ENCODE measurements at regions not wholly inside any gene's neighbourhood (a gene's known extent, or its start where the extent isn't known, plus 50 kb on each side); places are given as distances from the start of the nearest gene placed in this dataset.
A peak's percentile ranks its signal among the peaks of the same experiment; 100 is the strongest.

- Mint-ChIP-seq H3K27me3 (ENCODE audit: insufficient read depth) (peaks cover 7% of the 10 kb centered on the region), H3K27ac (no peak overlapping the region), H3K4me3 (no peak overlapping the region), H3K4me1 (ENCODE audit: low read depth) (peaks cover 9% of the 10 kb centered on the region), H3K9me3 (no peaks in the 10 kb centered on the region), H3K36me3 (ENCODE audit: low read depth) (no peaks in the 10 kb centered on the region)
- intact Hi-C loops (cut with micrococcal nuclease), result no loop called here
- DNase-seq (ENCODE audit: low spot score), result no peak
Observed at GRCh38 chr10:61313460-61313859, 139.7 kb downstream of the TMEM26 start.

- no peaks in the 10 kb centered on the region for H3K4me1 Mint-ChIP-seq (ENCODE audit: low read depth)
- intact Hi-C loops (cut with micrococcal nuclease), result no loop called here
- H3K27me3 Mint-ChIP-seq (ENCODE audit: insufficient read depth), result peaks cover 15% of the 10 kb centered on the region
- H3K36me3 Mint-ChIP-seq (ENCODE audit: low read depth), result no peaks in the 10 kb centered on the region
- no peak overlapping the region for H3K27ac Mint-ChIP-seq
- no peak overlapping the region for H3K4me3 Mint-ChIP-seq
- DNase-seq (ENCODE audit: low spot score), result no peak
- H3K9me3 Mint-ChIP-seq, result no peaks in the 10 kb centered on the region
Observed at GRCh38 chr10:61304746-61305145, 148.4 kb downstream of the TMEM26 start.

- intact Hi-C loops (cut with micrococcal nuclease), result no loop called here
- no peak for DNase-seq (ENCODE audit: low spot score)
- H3K9me3 Mint-ChIP-seq, result no peaks in the 10 kb centered on the region
- no peak overlapping the region for H3K27ac Mint-ChIP-seq
- H3K36me3 Mint-ChIP-seq (ENCODE audit: low read depth), result no peaks in the 10 kb centered on the region
- no peaks in the 10 kb centered on the region for H3K4me1 Mint-ChIP-seq (ENCODE audit: low read depth)
- peaks cover 9% of the 10 kb centered on the region for H3K27me3 Mint-ChIP-seq (ENCODE audit: insufficient read depth)
- no peak overlapping the region for H3K4me3 Mint-ChIP-seq
Observed at GRCh38 chr10:61302124-61302523, 151.1 kb downstream of the TMEM26 start.

GRCh38 chr10:61301575-61301974, 151.6 kb downstream of the TMEM26 start:
- Mint-ChIP-seq H3K36me3 (ENCODE audit: low read depth) (no peaks in the 10 kb centered on the region), H3K9me3 (no peaks in the 10 kb centered on the region), H3K27ac (no peak overlapping the region), H3K4me1 (ENCODE audit: low read depth) (no peaks in the 10 kb centered on the region), H3K4me3 (no peak overlapping the region), H3K27me3 (ENCODE audit: insufficient read depth) (peaks cover 9% of the 10 kb centered on the region)
- no peak for DNase-seq (ENCODE audit: low spot score)
- intact Hi-C loops (cut with micrococcal nuclease), result no loop called here

GRCh38 chr10:61299841-61300240, 153.3 kb downstream of the TMEM26 start:
- peaks cover 9% of the 10 kb centered on the region for H3K27me3 Mint-ChIP-seq (ENCODE audit: insufficient read depth)
- no peak for DNase-seq (ENCODE audit: low spot score)
- H3K27ac Mint-ChIP-seq, result no peak overlapping the region
- H3K4me3 Mint-ChIP-seq, result no peak overlapping the region
- intact Hi-C loops (cut with micrococcal nuclease), result no loop called here
- H3K4me1 Mint-ChIP-seq (ENCODE audit: low read depth), result no peaks in the 10 kb centered on the region
- H3K9me3 Mint-ChIP-seq, result no peaks in the 10 kb centered on the region
- no peaks in the 10 kb centered on the region for H3K36me3 Mint-ChIP-seq (ENCODE audit: low read depth)

- H3K27me3 Mint-ChIP-seq (ENCODE audit: insufficient read depth), result peaks cover 9% of the 10 kb centered on the region
- no peak overlapping the region for H3K27ac Mint-ChIP-seq
- H3K4me3 Mint-ChIP-seq, result no peak overlapping the region
- no peaks in the 10 kb centered on the region for H3K36me3 Mint-ChIP-seq (ENCODE audit: low read depth)
- DNase-seq (ENCODE audit: low spot score), result no peak
- H3K4me1 Mint-ChIP-seq (ENCODE audit: low read depth), result no peaks in the 10 kb centered on the region
- intact Hi-C loops (cut with micrococcal nuclease), result no loop called here
- H3K9me3 Mint-ChIP-seq, result no peaks in the 10 kb centered on the region
Observed at GRCh38 chr10:61299156-61299555, 154.0 kb downstream of the TMEM26 start.

- intact Hi-C loops (cut with micrococcal nuclease), result no loop called here
- Mint-ChIP-seq H3K4me3 (no peak overlapping the region), H3K36me3 (ENCODE audit: low read depth) (no peaks in the 10 kb centered on the region), H3K27ac (no peak overlapping the region), H3K27me3 (ENCODE audit: insufficient read depth) (peaks cover 6% of the 10 kb centered on the region), H3K4me1 (ENCODE audit: low read depth) (no peaks in the 10 kb centered on the region), H3K9me3 (no peaks in the 10 kb centered on the region)
- DNase-seq (ENCODE audit: low spot score), result no peak
Observed at GRCh38 chr10:61298194-61298593, 155.0 kb downstream of the TMEM26 start.

- H3K36me3 Mint-ChIP-seq (ENCODE audit: low read depth), result no peaks in the 10 kb centered on the region
- no peak overlapping the region for H3K27ac Mint-ChIP-seq
- H3K27me3 Mint-ChIP-seq (ENCODE audit: insufficient read depth), result peaks cover 6% of the 10 kb centered on the region
- no peaks in the 10 kb centered on the region for H3K4me1 Mint-ChIP-seq (ENCODE audit: low read depth)
- H3K9me3 Mint-ChIP-seq, result no peaks in the 10 kb centered on the region
- H3K4me3 Mint-ChIP-seq, result no peak overlapping the region
- intact Hi-C loops (cut with micrococcal nuclease), result no loop called here
- DNase-seq (ENCODE audit: low spot score), result no peak
Observed at GRCh38 chr10:61296161-61296560, 157.0 kb downstream of the TMEM26 start.

- Mint-ChIP-seq H3K27ac (no peak overlapping the region), H3K4me1 (ENCODE audit: low read depth) (no peaks in the 10 kb centered on the region), H3K9me3 (peaks cover 9% of the 10 kb centered on the region), H3K27me3 (ENCODE audit: insufficient read depth) (peaks cover 6% of the 10 kb centered on the region), H3K4me3 (no peak overlapping the region), H3K36me3 (ENCODE audit: low read depth) (no peaks in the 10 kb centered on the region)
- intact Hi-C loops (cut with micrococcal nuclease), result no loop called here
- no peak for DNase-seq (ENCODE audit: low spot score)
Observed at GRCh38 chr10:61294131-61294530, 159.1 kb downstream of the TMEM26 start.

GRCh38 chr10:61289813-61290212, 163.4 kb downstream of the TMEM26 start:
- H3K36me3 Mint-ChIP-seq (ENCODE audit: low read depth), result peaks cover 6% of the 10 kb centered on the region
- no peak for DNase-seq (ENCODE audit: low spot score)
- H3K27ac Mint-ChIP-seq, result no peak overlapping the region
- peaks cover 6% of the 10 kb centered on the region for H3K27me3 Mint-ChIP-seq (ENCODE audit: insufficient read depth)
- H3K9me3 Mint-ChIP-seq, result peaks cover 20% of the 10 kb centered on the region
- intact Hi-C loops (cut with micrococcal nuclease), result loop anchor here (5.0 kb wide), 2 partner anchors 348 to 497 kb away; partner anchors contain the start of gene RHOBTB1
- peaks cover 14% of the 10 kb centered on the region for H3K4me1 Mint-ChIP-seq (ENCODE audit: low read depth)
- H3K4me3 Mint-ChIP-seq, result no peak overlapping the region

GRCh38 chr10:61286686-61287085, 166.5 kb downstream of the TMEM26 start:
- H3K27me3 Mint-ChIP-seq (ENCODE audit: insufficient read depth), result peaks cover 7% of the 10 kb centered on the region
- DNase-seq (ENCODE audit: low spot score), result peak; percentile 12
- peaks cover 20% of the 10 kb centered on the region for H3K9me3 Mint-ChIP-seq
- peaks cover 6% of the 10 kb centered on the region for H3K36me3 Mint-ChIP-seq (ENCODE audit: low read depth)
- peaks cover 25% of the 10 kb centered on the region for H3K4me1 Mint-ChIP-seq (ENCODE audit: low read depth)
- no peak overlapping the region for H3K4me3 Mint-ChIP-seq
- intact Hi-C loops (cut with micrococcal nuclease), result loop anchor here (5.0 kb wide), 2 partner anchors 344 to 501 kb away; partner anchors contain the start of gene RHOBTB1
- no peak overlapping the region for H3K27ac Mint-ChIP-seq

GRCh38 chr10:61285749-61286148, 167.4 kb downstream of the TMEM26 start:
- H3K9me3 Mint-ChIP-seq, result peaks cover 20% of the 10 kb centered on the region
- intact Hi-C loops (cut with micrococcal nuclease), result loop anchor here (5.0 kb wide), 2 partner anchors 343 to 502 kb away; partner anchors contain the start of gene RHOBTB1

GRCh38 chr10:61284222-61284890, 168.8 kb downstream of the TMEM26 start:
- H3K9me3 Mint-ChIP-seq, result peaks cover 11% of the 10 kb centered on the region
- H3K27me3 Mint-ChIP-seq (ENCODE audit: insufficient read depth), result peaks cover 15% of the 10 kb centered on the region
- peaks cover 6% of the 10 kb centered on the region for H3K36me3 Mint-ChIP-seq (ENCODE audit: low read depth)
- intact Hi-C loops (cut with micrococcal nuclease), result loop anchor here (1.0 kb wide), 3 partner anchors 144 to 468 kb away; no protein-coding TSS in a partner anchor
- H3K4me3 Mint-ChIP-seq, result no peak overlapping the region
- H3K4me1 Mint-ChIP-seq (ENCODE audit: low read depth), result peaks cover 25% of the 10 kb centered on the region
- no peak for DNase-seq (ENCODE audit: low spot score)
- H3K27ac Mint-ChIP-seq, result no peak overlapping the region

More at GRCh38 chr10:61285749-61286148, 167.4 kb downstream of the TMEM26 start:
- DNase-seq (ENCODE audit: low spot score), result no peak
- Mint-ChIP-seq H3K27ac (no peak overlapping the region), H3K36me3 (ENCODE audit: low read depth) (peaks cover 6% of the 10 kb centered on the region), H3K4me3 (no peak overlapping the region), H3K27me3 (ENCODE audit: insufficient read depth) (peaks cover 12% of the 10 kb centered on the region), H3K4me1 (ENCODE audit: low read depth) (peaks cover 25% of the 10 kb centered on the region)
